HG03354 (cell line): ENCODE measurements at regions not wholly inside any gene's neighbourhood (a gene's known extent, or its start where the extent isn't known, plus 50 kb on each side); places are given as distances from the start of the nearest gene placed in this dataset.

Experiments
- ATAC-seq: cut with Tn5 transposase; IDR thresholded peaks from one replicate; pipeline ENCODE4 v1.9.1; 2021; ENCODE audit warnings: mild to moderate bottlenecking; ENCODE audit not compliant: unreplicated experiment, poor library complexity, severe bottlenecking

GRCh38 chr5:156240414-156240813, 86.5 kb upstream of the SGCD start:
- no peak for ATAC-seq

- no peak for ATAC-seq
These were observed 85.7 kb upstream of the SGCD start for GRCh38 chr5:156241266-156241665.

- ATAC-seq: no peak
These were observed 81.1 kb upstream of the SGCD start for GRCh38 chr5:156245895-156246294.

DNA sequence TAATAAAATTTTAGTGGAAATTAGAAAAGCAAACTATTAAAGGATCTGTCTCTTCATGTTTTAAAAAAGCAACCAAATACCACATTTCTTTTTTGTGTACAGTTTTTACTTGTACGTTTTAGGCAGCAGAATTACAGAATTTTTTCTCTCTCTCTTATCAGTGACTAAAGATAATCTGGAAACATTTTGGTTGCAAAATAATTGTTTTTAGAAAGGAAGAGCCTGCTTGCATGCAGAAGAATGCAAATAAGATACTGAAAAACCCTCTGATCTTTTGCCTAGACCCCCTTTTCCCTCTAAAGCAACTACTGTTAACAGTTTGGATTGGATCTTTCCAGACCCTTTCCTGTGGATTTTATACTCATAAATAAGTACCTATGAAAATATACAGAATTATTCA, 75.9 kb upstream of the SGCD start:
- no peak for ATAC-seq

DNA sequence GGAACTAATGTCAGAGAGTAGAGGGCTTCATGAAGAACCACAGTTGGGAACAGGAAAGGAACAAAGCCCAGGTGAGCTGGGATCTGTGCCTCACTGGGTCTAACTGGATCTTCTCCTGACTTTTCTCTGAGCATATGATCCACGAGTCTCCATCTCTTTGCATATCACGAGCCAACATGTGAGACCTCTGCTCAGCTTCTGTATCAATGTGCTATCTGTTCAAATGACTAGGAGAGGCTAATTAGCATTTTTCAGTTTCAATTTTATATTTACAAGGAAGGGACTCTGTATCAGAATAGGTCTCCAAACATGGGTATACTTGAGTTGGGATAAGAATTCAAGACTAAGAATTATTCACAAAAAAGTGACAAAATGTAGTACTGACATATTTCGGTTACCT, 73.8 kb upstream of the SGCD start:
- ATAC-seq: no peak

GRCh38 chr5:156254196-156254595, 72.8 kb upstream of the SGCD start:
- no peak for ATAC-seq

GRCh38 chr5:156256642-156257041, 70.3 kb upstream of the SGCD start:
- ATAC-seq: no peak

DNA sequence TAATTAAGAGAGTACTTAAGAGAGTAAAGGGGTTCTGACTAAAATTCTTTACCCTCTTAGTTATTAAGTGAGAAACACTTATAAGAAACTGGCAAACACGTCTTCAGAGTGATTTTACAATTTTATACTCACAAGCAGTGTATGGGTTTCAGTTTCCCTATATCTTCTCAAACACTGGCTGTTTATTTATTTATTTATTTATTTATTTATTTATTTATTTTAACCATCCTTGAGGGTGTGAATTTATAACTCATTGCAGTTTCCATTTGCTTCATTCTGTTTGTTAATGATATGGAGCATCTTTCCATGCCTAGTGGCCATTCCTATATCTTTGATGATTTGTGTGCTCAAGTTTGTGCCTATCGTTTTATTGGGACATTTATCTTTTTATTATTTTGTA, 68.0 kb upstream of the SGCD start:
- no peak for ATAC-seq

GRCh38 chr5:156259618-156260017, 67.3 kb upstream of the SGCD start:
- ATAC-seq: no peak

DNA sequence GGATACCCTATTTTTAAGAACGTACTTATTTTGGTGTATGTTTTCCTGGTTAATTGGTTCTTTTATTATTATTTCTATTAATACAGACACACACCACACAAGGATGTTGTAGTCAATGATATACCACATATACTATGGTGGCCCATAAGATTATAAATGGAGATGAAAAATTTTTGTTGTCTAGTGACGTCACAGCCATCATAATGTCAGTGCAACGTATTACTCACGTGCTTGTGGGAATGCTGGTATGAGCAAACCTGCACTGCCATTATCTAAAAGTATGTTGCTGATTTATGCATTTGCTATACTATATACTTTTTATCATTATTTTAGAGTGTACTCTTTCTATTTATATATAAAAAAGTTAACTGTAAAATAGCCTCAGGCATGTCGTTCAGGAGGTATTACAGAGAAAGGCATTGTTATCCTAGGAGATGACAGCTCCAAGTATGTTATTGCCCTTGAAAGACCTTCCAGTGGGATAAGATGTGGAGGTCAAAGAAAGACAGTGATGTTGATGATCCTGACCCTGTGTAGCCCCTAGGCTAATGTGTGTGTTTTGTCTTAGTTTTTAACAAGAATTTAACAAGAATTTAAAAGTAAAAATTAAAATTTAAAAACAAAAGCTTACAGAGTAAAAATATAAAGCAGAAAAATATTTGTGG, 65.6 kb upstream of the SGCD start:
- no peak for ATAC-seq

DNA sequence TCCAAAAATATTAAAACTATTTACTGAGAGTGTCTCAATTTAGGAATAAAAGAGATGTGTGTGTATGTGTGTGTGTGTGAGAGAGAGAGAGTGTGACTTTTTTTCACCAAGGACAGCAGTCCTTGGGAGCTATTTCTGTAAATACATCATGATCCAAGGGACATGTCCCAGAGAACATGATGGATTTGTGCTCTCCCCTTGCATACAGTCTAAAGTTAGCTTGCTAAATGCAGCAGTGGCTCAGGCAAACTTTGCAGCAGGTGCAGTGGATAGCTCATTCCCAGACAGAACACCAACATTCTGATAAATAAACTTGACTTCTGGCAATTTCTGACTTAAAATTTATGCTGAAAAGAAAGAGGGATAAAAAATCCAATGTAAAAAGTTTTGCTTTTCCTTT, 55.4 kb upstream of the SGCD start:
- ATAC-seq: no peak

- ATAC-seq: no peak
These were observed 54.8 kb upstream of the SGCD start for GRCh38 chr5:156272139-156272538.

DNA sequence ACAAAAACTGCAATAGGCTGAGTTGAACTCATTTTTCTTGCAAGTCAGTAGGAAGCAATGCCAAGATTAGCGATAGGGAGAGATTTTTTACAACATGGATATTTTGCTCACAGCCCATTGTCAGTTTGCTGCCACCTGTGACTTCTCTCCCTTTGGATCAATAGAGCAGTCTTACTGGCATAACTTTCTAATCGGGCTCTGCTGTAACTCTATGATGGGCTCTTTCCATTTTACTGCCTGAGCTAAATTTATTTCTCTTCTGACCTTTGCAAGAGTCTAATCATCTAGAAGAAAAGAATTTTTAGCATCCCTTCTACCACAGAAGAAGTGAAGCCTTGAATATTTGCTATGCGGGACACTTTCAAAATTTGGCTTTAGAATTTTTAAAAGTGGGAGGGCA, 53.6 kb upstream of the SGCD start:
- no peak for ATAC-seq

- ATAC-seq: no peak
These were observed 52.5 kb upstream of the SGCD start for GRCh38 chr5:156274453-156274852.
